SKM-1 (cell line): ENCODE measurements at regions not wholly inside any gene's neighbourhood (a gene's known extent, or its start where the extent isn't known, plus 50 kb on each side); places are given as distances from the start of the nearest gene placed in this dataset.
"Not testable (repeated sequence)": the region's sequence is repeated elsewhere in the genome, so short reads cannot be mapped to it uniquely, and the experiment has no call there.

Experiments
- DNase-seq: peaks from one replicate; lab custom pipeline; 2025; ENCODE audit not compliant: unreplicated experiment; lab: John Stamatoyannopoulos, UW

GRCh38 chr4:162767083-162767482, 399.6 kb downstream of the NAF1 start:
- no peak for DNase-seq

- DNase-seq: no peak
These were observed 404.7 kb downstream of the NAF1 start for GRCh38 chr4:162761965-162762364.

- not testable (repeated sequence) for DNase-seq
These were observed 426.5 kb downstream of the NAF1 start for GRCh38 chr4:162740228-162740627.

GRCh38 chr4:162739596-162739995, 427.1 kb downstream of the NAF1 start:
- DNase-seq: not testable (repeated sequence)

DNA sequence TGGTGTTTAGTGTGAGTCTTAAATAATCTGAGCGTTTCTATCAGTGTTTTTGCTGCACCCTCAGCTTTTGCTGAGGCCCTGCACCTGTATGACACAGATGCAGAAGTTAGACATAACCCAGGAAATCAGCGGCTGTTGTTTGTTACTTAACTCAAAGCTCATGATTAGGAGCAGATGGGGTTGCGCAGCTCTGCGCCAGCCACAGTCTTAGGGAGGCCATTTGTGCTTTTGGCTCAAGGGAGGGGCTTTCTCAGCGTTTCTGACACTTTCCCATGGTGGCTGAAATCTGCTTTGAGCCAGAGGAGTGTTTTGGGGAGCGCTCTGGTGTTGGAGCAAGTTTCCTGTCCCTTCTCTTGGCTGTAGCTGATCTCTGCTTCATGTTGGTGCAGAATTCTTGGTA, 433.8 kb downstream of the NAF1 start:
- DNase-seq: no peak

DNA sequence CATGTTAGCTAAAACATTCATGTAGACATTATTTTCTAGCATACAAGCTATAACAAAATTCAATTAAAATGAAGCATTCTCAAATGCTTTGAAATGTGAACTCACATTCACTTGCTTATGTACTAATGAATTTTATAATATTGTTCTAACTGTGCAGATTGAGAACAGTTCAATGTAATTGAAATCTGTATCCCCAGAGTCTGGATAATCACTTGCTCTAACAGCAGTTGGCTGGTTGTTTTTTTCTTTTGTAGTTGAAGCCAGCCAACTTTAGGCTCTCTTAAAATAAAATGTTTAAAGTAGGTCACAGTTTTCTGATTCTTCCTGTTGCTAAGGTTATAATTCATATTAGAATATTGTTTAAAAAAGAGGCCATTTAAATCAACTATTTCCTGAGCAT, 438.9 kb downstream of the NAF1 start:
- DNase-seq: no peak

DNA sequence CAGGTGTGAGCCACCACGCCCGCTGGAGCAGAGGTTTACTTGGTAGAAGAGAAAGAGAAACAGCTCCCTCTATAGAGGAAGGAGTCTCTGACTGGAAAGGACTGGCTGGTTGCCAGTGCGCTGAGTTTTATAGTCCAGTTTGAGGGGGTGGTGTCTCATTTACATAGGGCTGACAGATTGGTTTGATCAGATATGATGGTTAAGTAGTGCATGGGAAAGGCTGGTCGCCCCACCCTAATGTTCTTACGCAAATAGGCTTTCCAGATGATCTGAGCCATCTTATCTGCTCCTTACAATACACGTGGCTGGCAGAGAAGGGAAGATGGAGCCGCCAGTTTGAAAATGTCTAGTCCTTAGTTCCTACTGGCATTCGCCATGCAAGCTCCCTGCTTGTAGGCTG, 439.5 kb downstream of the NAF1 start:
- DNase-seq: no peak

DNA sequence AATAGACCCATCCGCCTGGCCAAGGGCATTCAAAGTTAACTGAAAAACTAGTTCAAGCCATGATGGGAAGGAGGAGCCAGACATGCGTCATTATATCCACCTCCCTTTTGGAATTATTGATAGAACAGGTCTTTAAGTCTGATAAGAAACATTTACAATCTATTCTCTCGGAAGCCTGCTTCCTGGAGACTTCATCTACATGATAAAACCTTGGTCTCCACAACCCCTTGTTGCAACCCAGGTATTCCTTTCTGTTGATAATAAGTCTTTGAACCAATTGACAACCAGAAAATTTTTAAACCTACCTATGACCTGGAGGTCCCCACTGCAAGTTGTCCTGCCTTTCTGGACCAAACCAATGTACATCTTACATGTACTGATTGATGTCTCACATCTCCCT, 451.3 kb downstream of the NAF1 start:
- no peak for DNase-seq

DNA sequence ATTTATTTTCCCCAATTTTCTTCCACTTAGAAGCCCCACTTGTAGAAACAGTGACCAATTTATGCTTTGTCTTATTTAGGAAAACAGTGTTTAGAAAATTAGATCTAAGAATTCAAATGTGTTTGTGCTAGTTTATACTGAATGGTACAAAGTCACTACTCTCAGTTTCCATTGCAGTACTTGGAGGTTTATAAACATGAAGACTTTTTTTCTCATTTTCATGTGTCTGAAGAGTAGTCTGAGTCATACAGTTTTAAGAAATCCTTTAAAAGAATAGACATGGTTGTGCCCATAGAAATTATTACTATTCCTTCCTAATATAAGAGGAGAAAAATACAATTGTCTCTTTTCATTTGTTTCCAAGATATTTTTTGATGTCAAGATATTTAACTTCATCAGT, 458.7 kb downstream of the NAF1 start:
- DNase-seq: no peak

DNA sequence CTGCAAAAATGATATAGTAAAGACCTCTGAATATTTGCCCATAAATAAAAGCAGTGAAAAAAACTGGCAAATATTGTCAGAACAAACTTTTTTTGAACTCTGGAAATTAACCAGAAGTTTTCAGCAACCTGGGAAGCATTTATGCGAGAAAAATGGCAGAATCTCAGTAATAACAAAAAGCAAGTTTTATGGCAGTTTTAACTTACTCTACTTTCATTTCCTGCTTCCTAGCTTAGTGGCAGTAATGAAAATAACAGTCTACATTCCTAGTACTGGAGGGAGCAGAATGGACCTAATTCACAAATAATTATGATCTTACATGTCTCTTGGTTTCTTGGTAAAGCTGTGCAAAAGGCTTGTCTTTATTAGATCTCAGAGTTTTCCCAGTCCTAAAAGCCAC, 460.1 kb downstream of the NAF1 start:
- no peak for DNase-seq

DNA sequence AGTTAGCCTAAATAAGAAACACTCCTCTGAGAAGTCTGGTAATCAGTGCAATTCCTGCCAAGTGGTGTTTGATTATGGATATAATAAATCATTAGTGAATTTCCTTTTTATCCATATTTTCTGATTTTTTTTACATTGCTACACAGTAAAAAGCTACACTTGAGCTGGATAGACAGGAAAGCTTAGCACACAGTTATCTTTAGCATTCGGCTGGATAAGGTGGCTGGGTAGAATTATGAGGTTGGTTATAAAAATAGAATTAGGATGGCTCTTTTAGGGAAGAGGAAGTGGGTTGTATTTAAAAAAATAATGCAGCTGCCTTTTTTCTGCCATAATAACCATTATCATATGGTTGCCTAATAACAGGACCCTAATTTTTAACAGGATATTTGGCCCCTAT, 460.6 kb downstream of the NAF1 start:
- DNase-seq: no peak

GRCh38 chr4:162705130-162705803, 461.4 kb downstream of the NAF1 start:
- DNase-seq: no peak

DNA sequence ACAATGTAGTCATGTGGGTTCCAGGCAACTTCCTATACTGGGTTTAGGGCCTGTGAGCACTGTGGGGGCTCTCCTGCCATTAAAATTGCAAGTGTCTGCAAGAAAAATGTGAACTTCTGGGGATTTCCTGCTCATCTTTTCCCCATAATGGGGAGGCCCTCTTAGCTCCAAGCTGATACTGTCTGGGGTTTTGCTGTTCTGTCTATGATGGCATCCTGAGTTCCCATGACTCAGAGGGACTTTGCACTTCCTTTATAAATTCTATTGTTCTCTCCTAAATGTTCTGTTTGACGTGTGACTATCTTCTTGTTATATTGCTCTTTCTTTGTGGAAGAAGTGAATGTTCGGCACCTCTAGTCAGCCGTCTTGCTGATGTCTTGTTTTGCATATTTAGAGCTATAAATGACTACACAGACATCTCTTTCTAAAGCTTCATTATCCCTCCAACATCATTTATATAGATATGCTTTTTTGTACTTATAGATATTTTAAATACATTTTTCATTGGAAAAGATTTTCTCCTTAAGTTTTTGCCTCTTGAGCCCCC, 465.8 kb downstream of the NAF1 start:
- DNase-seq: no peak

- no peak for DNase-seq
These were observed 466.3 kb downstream of the NAF1 start for GRCh38 chr4:162700358-162700757.

DNA sequence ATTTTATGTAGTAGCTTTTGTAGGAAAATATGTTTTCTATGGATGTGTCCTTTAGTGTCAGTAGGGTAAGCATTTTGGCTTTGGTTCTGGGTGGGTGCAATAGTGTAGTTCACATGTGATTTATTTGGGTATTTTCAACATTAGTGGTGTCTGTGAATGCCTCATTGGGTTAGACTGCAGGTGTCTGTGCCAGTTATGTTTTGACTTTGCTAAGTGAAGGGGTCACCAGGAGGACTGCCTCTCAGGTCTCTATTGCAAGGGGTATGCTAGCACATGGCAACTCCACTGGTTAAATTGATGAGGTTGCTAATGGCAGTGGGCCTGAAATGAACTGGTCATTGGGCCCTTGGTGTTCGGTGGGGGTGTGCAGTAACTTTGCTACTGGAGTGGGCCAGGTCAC, 467.1 kb downstream of the NAF1 start:
- no peak for DNase-seq

DNA sequence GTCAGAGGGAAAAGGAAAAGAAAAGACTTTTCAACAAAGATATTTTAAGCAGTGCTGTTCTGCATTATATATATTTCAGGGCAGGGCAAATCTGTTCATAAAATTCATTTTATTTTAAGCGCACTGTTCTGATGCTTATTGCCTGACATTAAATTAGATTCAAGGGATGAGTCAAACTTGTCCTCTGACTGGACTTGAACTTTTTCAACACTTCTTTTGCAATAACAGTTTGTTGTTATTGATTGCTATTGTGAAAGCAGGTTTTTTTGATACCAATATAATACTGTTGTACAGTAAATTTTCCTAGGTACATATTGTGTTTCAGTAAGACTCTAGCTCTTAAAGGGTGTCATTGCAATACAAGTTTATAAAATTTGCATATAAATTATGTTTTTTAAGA, 481.3 kb downstream of the NAF1 start:
- no peak for DNase-seq

GRCh38 chr4:162684998-162685397, 481.7 kb downstream of the NAF1 start:
- no peak for DNase-seq

- no peak for DNase-seq
These were observed 482.4 kb downstream of the NAF1 start for GRCh38 chr4:162684371-162684700.

DNA sequence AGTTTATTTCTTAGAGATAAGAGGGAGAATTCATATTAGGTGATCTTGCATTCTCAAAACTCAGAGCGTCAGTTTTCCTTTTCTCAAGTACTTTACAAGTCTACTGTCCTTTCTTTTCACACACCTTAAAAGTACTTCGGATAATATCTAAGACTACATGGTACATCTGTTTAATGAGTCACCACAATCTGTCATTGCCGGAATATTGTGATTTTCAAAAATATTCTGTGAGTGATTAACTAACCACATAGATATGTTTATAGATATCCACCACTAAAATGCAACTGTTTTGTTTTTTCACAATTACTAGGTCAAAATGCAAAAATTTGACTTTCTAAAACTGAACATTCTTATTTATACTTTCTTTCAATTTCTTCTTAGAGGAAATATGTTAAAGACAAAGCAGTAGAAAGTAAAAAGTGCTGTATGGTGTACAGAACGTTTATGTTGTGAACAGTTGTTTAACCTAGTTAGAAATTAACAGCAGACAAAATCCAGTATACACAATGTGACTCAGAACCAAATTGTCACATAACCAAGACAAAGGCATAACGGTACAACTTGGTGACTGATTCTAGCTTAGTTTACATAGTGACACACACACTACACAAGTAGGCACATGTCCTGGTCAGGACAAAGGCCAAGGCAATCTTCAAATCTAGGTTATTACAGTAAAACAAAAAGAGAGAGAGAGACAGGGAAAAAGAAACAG, 482.9 kb downstream of the NAF1 start:
- DNase-seq: no peak

- DNase-seq: no peak
These were observed 484.0 kb downstream of the NAF1 start for GRCh38 chr4:162682651-162683050.

GRCh38 chr4:162681212-162681611, 485.5 kb downstream of the NAF1 start:
- DNase-seq: no peak

DNA sequence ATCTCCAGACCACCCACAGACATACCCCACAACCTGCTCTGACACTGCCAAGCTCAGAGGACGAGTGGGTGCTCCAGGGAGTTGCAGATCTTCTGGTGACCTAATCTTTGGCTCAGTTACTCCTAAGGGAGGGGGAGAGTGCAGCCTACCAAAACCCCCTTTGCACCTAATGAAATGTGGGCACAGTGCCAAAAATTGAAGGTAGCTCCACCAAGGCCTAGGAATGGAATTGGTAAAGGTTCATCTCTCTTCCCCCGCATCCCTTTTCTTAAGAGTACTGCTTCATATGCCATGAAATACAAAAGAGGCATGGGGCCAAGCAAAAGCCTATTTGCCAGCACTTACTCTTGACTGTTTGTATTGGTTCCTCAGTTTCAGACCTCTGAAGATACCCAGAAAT, 491.0 kb downstream of the NAF1 start:
- DNase-seq: no peak

DNA sequence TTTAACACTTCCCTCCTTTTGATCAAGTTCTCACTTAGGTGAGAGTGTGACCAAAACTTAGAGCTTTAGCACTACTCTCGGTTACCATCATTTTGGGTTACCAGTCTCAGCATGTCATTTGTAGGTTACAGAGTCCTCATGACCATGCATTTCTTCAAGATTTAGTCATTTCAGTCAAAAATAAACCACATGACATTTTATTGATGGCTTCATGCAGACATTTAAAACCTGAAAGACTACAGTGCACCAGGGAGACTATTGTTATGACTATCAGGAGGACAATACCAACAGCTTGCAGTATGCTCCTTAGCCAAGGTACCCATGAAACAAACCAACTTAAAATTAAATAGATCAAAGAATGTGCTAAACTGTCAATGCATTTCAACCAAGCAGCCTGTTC, 498.1 kb upstream of the FSTL5 start:
- no peak for DNase-seq
